ENCODE measurements at regions not wholly inside any gene's neighbourhood (a gene's known extent, or its start where the extent isn't known, plus 50 kb on each side); places are given as distances from the start of the nearest gene placed in this dataset.
"Not testable (repeated sequence)": the region's sequence is repeated elsewhere in the genome, so short reads cannot be mapped to it uniquely, and the experiment has no call there.

DNA sequence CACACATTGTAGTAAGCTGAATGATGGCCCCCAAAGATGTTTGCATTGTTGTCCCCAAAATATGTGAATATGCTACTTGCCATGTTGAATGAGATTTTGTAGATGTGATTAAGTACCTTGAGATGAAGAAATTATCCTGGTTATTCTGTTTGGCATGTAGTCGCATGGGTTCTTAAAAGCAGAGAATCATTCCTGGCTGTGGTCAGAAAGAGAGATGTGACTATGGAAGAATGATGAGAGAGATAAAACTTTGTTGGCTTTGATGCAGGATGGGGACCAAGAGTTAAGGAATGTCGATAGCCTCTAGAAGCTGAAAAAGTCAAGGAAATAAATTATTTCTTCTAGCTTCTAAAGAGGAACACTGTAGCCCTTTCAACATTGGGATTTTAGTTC lies 200.2 kb upstream of the ZNF322 start:
- H2AFZ ChIP-seq (replicated peaks; ENCODE audit: low read length, poor library complexity); H3K27me3 ChIP-seq (ENCODE audit: control insufficient read depth, insufficient read depth, low read length); dilution Hi-C loops (cut with HindIII; ENCODE audit: low sequenced_read_pairs, unreplicated experiment); H2BK5ac ChIP-seq (ENCODE audit: low read depth, low read length, poor library complexity, severe bottlenecking); DNase-seq; H3K79me1 ChIP-seq (ENCODE audit: low read depth in 1 of 2, low read length in 2 of 2); H2AK9ac ChIP-seq (replicated peaks; ENCODE audit: low read depth, low read length, poor library complexity); H2AK5ac ChIP-seq (ENCODE audit: low read depth, low read length); CTCF ChIA-PET; H3K4me1 ChIP-seq (ENCODE audit: control insufficient read depth, insufficient read depth, low read length); H3K36me3 ChIP-seq (ENCODE audit: control insufficient read depth, insufficient read depth, low read length); in situ Hi-C loops (cut with MboI; ENCODE audit: low sequenced_read_pairs); H2BK120ac ChIP-seq (ENCODE audit: low read depth, low read length); H2BK15ac ChIP-seq (ENCODE audit: low read depth, low read length); H3K9me3 ChIP-seq (ENCODE audit: control insufficient read depth, insufficient read depth, low read length); ATAC-seq (ENCODE audit: low read depth); H3K9ac ChIP-seq (ENCODE audit: low read depth, low read length); H3K14ac ChIP-seq (replicated peaks; ENCODE audit: low read depth, low read length); H3K18ac ChIP-seq (ENCODE audit: low read depth, low read length); H3K4me3 ChIP-seq (ENCODE audit: insufficient read depth, low read depth, low read length); H3K27ac ChIP-seq (ENCODE audit: insufficient read depth, low read length); H2BK20ac ChIP-seq (ENCODE audit: low read depth, low read length); H3K9me1 ChIP-seq (ENCODE audit: insufficient read depth, low read length); H4K20me1 ChIP-seq (ENCODE audit: insufficient read depth, low read length); H3K56ac ChIP-seq (ENCODE audit: extremely low read depth, insufficient read depth, low read length); intact Hi-C loops (cut with micrococcal nuclease); H4K5ac ChIP-seq (ENCODE audit: low read depth, low read length); BruUV-seq (replicated peaks); H4K91ac ChIP-seq (ENCODE audit: insufficient read depth, low read depth, low read length); H3K4me2 ChIP-seq (ENCODE audit: low read depth, low read length); H3K23ac ChIP-seq (ENCODE audit: low read depth, low read length); H4K8ac ChIP-seq (ENCODE audit: low read depth in 2 of 2, low read length in 2 of 2); H3K4ac ChIP-seq (ENCODE audit: low read depth, low read length); POLR2A ChIA-PET (ENCODE audit: unreplicated experiment): not testable (repeated sequence)
- WGBS, 2 experiments (ENCODE audit: extremely low coverage in 2 of 2, insufficient read length in 1 of 2) = 100% methylated on average over 1 of the region's 2 CpGs; no CpG with 5 or more reads in 1 of the 2 experiments

DNA sequence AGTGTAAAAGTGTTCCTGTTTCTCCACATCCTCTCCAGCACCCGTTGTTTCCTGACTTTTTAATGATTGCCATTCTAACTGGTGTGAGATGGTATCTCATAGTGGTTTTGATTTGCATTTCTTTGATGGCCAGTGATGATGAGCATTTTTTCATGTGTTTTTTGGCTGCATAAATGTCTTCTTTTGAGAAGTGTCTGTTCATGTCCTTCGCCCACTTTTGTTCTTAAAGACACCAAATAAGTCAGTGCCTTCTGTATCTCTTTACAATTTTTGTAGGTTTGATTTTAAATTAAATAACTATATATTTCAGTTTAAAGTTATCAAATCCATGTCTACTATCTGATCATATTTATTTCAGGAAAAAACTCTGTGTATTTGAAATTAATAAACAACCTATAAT lies 202.4 kb upstream of the ZNF322 start:
- H2AK5ac ChIP-seq (ENCODE audit: low read depth, low read length); H3K14ac ChIP-seq (replicated peaks; ENCODE audit: low read depth, low read length); H2AK9ac ChIP-seq (replicated peaks; ENCODE audit: low read depth, low read length, poor library complexity); CTCF ChIA-PET; H2AFZ ChIP-seq (replicated peaks; ENCODE audit: low read length, poor library complexity); H3K27me3 ChIP-seq (ENCODE audit: control insufficient read depth, insufficient read depth, low read length); H2BK120ac ChIP-seq (ENCODE audit: low read depth, low read length); H2BK5ac ChIP-seq (ENCODE audit: low read depth, low read length, poor library complexity, severe bottlenecking); H3K9me1 ChIP-seq (ENCODE audit: insufficient read depth, low read length); H3K4me2 ChIP-seq (ENCODE audit: low read depth, low read length); DNase-seq; H3K79me1 ChIP-seq (ENCODE audit: low read depth in 1 of 2, low read length in 2 of 2); H4K91ac ChIP-seq (ENCODE audit: insufficient read depth, low read depth, low read length); POLR2A ChIA-PET (ENCODE audit: unreplicated experiment); H3K4me3 ChIP-seq (ENCODE audit: insufficient read depth, low read depth, low read length); H3K18ac ChIP-seq (ENCODE audit: low read depth, low read length); H3K4me1 ChIP-seq (ENCODE audit: control insufficient read depth, insufficient read depth, low read length); H3K9me3 ChIP-seq (ENCODE audit: control insufficient read depth, insufficient read depth, low read length); H3K4ac ChIP-seq (ENCODE audit: low read depth, low read length); dilution Hi-C loops (cut with HindIII; ENCODE audit: low sequenced_read_pairs, unreplicated experiment); H3K27ac ChIP-seq (ENCODE audit: insufficient read depth, low read length); ATAC-seq (ENCODE audit: low read depth); H2BK15ac ChIP-seq (ENCODE audit: low read depth, low read length); H3K36me3 ChIP-seq (ENCODE audit: control insufficient read depth, insufficient read depth, low read length); H2BK20ac ChIP-seq (ENCODE audit: low read depth, low read length); H3K23ac ChIP-seq (ENCODE audit: low read depth, low read length); H3K56ac ChIP-seq (ENCODE audit: extremely low read depth, insufficient read depth, low read length); H3K9ac ChIP-seq (ENCODE audit: low read depth, low read length); H4K20me1 ChIP-seq (ENCODE audit: insufficient read depth, low read length); intact Hi-C loops (cut with micrococcal nuclease); H4K5ac ChIP-seq (ENCODE audit: low read depth, low read length); in situ Hi-C loops (cut with MboI; ENCODE audit: low sequenced_read_pairs); BruUV-seq (replicated peaks); H4K8ac ChIP-seq (ENCODE audit: low read depth in 2 of 2, low read length in 2 of 2): not testable (repeated sequence)
- WGBS, 2 experiments (ENCODE audit: extremely low coverage in 2 of 2, insufficient read length in 1 of 2) = no CpG with 5 or more reads among the region's 2 CpGs

All from IMR-90 (cell line).